PFSK-1 (cell line): ENCODE measurements at regions not wholly inside any gene's neighbourhood (a gene's known extent, or its start where the extent isn't known, plus 50 kb on each side); places are given as distances from the start of the nearest gene placed in this dataset.

Experiments
- FOXP2 ChIP-seq: optimal IDR thresholded peaks from 2 replicates; pipeline ENCODE3; 2011; ENCODE audit warnings: borderline replicate concordance, control low read depth, inconsistent platforms; ENCODE audit not compliant: insufficient read depth; ENCODE audit errors: extremely low read length, extremely low read depth
- POLR2AphosphoS5 ChIP-seq: IDR thresholded peaks from 2 replicates; pipeline ENCODE4 v1.6.1; 2012; ENCODE audit warnings: low read depth, mild to moderate bottlenecking, control low read depth, low read length, moderate library complexity
- SIN3A ChIP-seq: IDR thresholded peaks from 2 replicates; pipeline ENCODE4 v1.6.1; 2012; ENCODE audit warnings: mild to moderate bottlenecking, low read length, moderate library complexity, borderline replicate concordance; ENCODE audit not compliant: insufficient read depth
- TAF1 ChIP-seq: IDR thresholded peaks from 2 replicates; pipeline ENCODE4 v1.6.1; 2012; ENCODE audit warnings: low read length, control low read depth, borderline replicate concordance; ENCODE audit not compliant: insufficient read depth
- TF ChIP-seq, protein P1 (sequence below), 2 experiments: IDR thresholded peaks; 2 replicates each; pipeline versions ENCODE4 v1.6.1 to v1.8.0; 2011 to 2012; ENCODE audit warnings: low read depth in 2 of 2, low read length in 2 of 2, control low read depth in 1 of 2, inconsistent platforms in 1 of 2, mild to moderate bottlenecking in 1 of 2, moderate library complexity in 1 of 2; ENCODE audit not compliant: insufficient read depth in 1 of 2

GRCh38 chr11:116302756-116303155 is 470.0 kb downstream of the BUD13 start:
- TF ChIP-seq SIN3A, result no peak
- TF ChIP-seq FOXP2, result no peak

DNA sequence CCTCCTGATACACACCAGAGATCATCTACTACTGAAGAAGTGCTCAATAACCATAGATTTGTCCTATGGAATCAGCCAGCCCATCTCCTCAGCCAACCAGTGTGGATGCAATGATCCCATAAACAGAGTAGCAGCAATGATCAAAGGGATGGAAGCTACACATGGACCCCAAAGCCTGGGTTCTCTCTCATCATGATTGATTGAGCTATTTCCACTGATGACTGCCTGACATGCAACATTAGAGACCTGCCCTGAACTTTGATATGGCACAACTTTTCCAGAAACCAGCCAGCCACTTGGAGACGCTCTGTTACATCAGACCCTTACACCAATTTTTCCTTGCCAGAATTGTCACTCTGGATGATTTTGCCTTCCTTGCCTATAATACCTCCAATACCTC is 471.6 kb downstream of the BUD13 start:
- no peak for TF ChIP-seq FOXP2
- TF ChIP-seq POLR2AphosphoS5, result no peak
- no peak for TF ChIP-seq TAF1
- TF ChIP-seq, protein P1, sequence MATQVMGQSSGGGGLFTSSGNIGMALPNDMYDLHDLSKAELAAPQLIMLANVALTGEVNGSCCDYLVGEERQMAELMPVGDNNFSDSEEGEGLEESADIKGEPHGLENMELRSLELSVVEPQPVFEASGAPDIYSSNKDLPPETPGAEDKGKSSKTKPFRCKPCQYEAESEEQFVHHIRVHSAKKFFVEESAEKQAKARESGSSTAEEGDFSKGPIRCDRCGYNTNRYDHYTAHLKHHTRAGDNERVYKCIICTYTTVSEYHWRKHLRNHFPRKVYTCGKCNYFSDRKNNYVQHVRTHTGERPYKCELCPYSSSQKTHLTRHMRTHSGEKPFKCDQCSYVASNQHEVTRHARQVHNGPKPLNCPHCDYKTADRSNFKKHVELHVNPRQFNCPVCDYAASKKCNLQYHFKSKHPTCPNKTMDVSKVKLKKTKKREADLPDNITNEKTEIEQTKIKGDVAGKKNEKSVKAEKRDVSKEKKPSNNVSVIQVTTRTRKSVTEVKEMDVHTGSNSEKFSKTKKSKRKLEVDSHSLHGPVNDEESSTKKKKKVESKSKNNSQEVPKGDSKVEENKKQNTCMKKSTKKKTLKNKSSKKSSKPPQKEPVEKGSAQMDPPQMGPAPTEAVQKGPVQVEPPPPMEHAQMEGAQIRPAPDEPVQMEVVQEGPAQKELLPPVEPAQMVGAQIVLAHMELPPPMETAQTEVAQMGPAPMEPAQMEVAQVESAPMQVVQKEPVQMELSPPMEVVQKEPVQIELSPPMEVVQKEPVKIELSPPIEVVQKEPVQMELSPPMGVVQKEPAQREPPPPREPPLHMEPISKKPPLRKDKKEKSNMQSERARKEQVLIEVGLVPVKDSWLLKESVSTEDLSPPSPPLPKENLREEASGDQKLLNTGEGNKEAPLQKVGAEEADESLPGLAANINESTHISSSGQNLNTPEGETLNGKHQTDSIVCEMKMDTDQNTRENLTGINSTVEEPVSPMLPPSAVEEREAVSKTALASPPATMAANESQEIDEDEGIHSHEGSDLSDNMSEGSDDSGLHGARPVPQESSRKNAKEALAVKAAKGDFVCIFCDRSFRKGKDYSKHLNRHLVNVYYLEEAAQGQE (IDR thresholded peaks at IDR 0.05; ENCODE audit: insufficient read depth in 1 of 2, low read depth in 2 of 2, low read length in 2 of 2), result no peak
- no peak for TF ChIP-seq SIN3A

GRCh38 chr11:116300232-116300631 is 472.6 kb downstream of the BUD13 start:
- TF ChIP-seq, protein P1 (IDR thresholded peaks at IDR 0.05; ENCODE audit: insufficient read depth in 1 of 2, low read depth in 2 of 2, low read length in 2 of 2), result no peak
- TF ChIP-seq TAF1, result no peak
- no peak for TF ChIP-seq POLR2AphosphoS5
- TF ChIP-seq FOXP2, result no peak
- no peak for TF ChIP-seq SIN3A

DNA sequence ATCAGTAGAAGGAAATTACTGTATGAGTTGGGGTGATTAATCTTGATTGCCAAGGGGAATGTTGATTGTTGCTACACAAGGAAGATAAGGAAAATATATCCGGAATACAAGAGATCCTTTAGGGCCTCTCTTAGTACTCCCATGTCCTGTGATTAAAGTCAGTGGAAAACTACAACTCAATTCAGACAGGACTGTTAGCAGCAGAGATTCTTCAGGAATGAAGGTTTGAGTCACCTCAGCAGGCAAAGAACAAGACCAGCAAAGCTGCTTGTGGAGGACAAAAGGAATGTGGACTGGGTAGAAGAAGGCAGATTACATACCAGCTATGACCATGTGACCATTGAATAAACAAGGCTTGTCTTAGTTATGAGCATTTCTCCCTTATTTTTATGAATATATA is 478.2 kb downstream of the BUD13 start:
- TF ChIP-seq TAF1 (no peak), SIN3A (no peak), POLR2AphosphoS5 (no peak), FOXP2 (no peak)
- TF ChIP-seq, protein P1 (IDR thresholded peaks at IDR 0.05; ENCODE audit: insufficient read depth in 1 of 2, low read depth in 2 of 2, low read length in 2 of 2), result no peak

- TF ChIP-seq, protein P1 (IDR thresholded peaks at IDR 0.05; ENCODE audit: insufficient read depth in 1 of 2, low read depth in 2 of 2, low read length in 2 of 2), result no peak
- TF ChIP-seq POLR2AphosphoS5, result no peak
- no peak for TF ChIP-seq FOXP2
- no peak for TF ChIP-seq SIN3A
- TF ChIP-seq TAF1, result no peak
Measured at GRCh38 chr11:116287866-116288265, 484.9 kb downstream of the BUD13 start.
